ENCODE measurements at regions not wholly inside any gene's neighbourhood (a gene's known extent, or its start where the extent isn't known, plus 50 kb on each side); places are given as distances from the start of the nearest gene placed in this dataset.

DNA sequence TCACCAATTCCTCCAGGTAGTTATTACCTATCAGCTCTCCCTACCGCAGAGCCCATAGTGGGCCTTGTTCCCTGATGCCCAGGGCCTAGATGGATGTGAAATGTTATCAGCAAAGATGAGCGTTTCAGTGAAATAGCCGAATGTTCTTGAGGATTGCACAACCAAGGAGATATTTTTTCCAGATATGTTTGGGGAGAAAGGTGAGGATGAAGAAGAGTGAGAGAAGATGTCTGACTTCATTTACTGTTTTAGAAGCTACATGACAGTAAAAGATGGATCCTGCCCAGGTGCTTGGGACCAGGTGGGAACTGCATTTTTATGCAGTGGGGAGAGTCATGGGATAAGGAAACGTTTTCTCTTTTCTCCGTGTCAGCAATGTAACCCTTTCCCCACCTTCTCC lies 231.7 kb upstream of the C1orf174 start:
- Histone ChIP-seq H3K4me2 (ENCODE audit: low read depth, low read length) (no peak overlapping the region), H3K4me1 (ENCODE audit: control insufficient read depth, insufficient read depth, low read length) (no peaks in the 10 kb centered on the region), H2BK15ac (ENCODE audit: low read depth, low read length) (no peak overlapping the region), H2BK5ac (ENCODE audit: low read depth, low read length, poor library complexity, severe bottlenecking) (no peak overlapping the region), H3K79me1 (ENCODE audit: low read depth in 1 of 2, low read length in 2 of 2) (no peaks in the 10 kb centered on the region), H3K9me1 (ENCODE audit: insufficient read depth, low read length) (no peaks in the 10 kb centered on the region), H3K4ac (ENCODE audit: low read depth, low read length) (no peak overlapping the region), H3K4me3 (ENCODE audit: insufficient read depth, low read depth, low read length) (no peak overlapping the region), H3K27me3 (ENCODE audit: control insufficient read depth, insufficient read depth, low read length) (no peaks in the 10 kb centered on the region), H2AK5ac (ENCODE audit: low read depth, low read length) (no peak overlapping the region), H3K23ac (ENCODE audit: low read depth, low read length) (no peak overlapping the region), H3K27ac (ENCODE audit: insufficient read depth, low read length) (no peak overlapping the region), H4K20me1 (ENCODE audit: insufficient read depth, low read length) (no peaks in the 10 kb centered on the region), H3K18ac (ENCODE audit: low read depth, low read length) (no peak overlapping the region), H2BK20ac (ENCODE audit: low read depth, low read length) (no peak overlapping the region), H4K5ac (ENCODE audit: low read depth, low read length) (no peak overlapping the region), H3K36me3 (ENCODE audit: control insufficient read depth, insufficient read depth, low read length) (no peaks in the 10 kb centered on the region), H2BK120ac (ENCODE audit: low read depth, low read length) (no peak overlapping the region), H2AFZ (replicated peaks; ENCODE audit: low read length, poor library complexity) (no peak overlapping the region), H3K14ac (replicated peaks; ENCODE audit: low read depth, low read length) (no peak overlapping the region), H2AK9ac (replicated peaks; ENCODE audit: low read depth, low read length, poor library complexity) (no peak overlapping the region), H3K56ac (ENCODE audit: extremely low read depth, insufficient read depth, low read length) (no peak overlapping the region), H3K9ac (ENCODE audit: low read depth, low read length) (no peak overlapping the region), H4K91ac (ENCODE audit: insufficient read depth, low read depth, low read length) (no peak overlapping the region), H4K8ac (ENCODE audit: low read depth in 2 of 2, low read length in 2 of 2) (no peak overlapping the region), H3K9me3 (ENCODE audit: control insufficient read depth, insufficient read depth, low read length) (peaks cover 56% of the 10 kb centered on the region)
- POLR2A ChIA-PET (ENCODE audit: unreplicated experiment), result no interaction called here
- no CpG with 5 or more reads among the region's 5 CpGs for WGBS, 2 experiments (ENCODE audit: extremely low coverage in 2 of 2, insufficient read length in 1 of 2)
- CTCF ChIA-PET, result no interaction called here
- in situ Hi-C loops (cut with MboI; ENCODE audit: low sequenced_read_pairs) (no loop called here), intact Hi-C loops (cut with micrococcal nuclease) (no loop called here), dilution Hi-C loops (cut with HindIII; ENCODE audit: low sequenced_read_pairs, unreplicated experiment) (no loop called here)
- TF ChIP-seq SMC3 (IDR thresholded peaks at IDR 0.05; ENCODE audit: low read depth, low read length) (no peak), RFX5 (IDR thresholded peaks at IDR 0.05; ENCODE audit: low read depth, low read length) (no peak), NFE2L2 (IDR thresholded peaks at IDR 0.05; ENCODE audit: low read depth, low read length) (no peak), CHD1 (IDR thresholded peaks at IDR 0.05; ENCODE audit: low read depth, low read length) (no peak), POLR2A (IDR thresholded peaks at IDR 0.05; ENCODE audit: low read depth, low read length) (no peak), RCOR1 (IDR thresholded peaks at IDR 0.05; ENCODE audit: insufficient replicate concordance, low read length) (no peak)
- TF ChIP-seq, protein P1, sequence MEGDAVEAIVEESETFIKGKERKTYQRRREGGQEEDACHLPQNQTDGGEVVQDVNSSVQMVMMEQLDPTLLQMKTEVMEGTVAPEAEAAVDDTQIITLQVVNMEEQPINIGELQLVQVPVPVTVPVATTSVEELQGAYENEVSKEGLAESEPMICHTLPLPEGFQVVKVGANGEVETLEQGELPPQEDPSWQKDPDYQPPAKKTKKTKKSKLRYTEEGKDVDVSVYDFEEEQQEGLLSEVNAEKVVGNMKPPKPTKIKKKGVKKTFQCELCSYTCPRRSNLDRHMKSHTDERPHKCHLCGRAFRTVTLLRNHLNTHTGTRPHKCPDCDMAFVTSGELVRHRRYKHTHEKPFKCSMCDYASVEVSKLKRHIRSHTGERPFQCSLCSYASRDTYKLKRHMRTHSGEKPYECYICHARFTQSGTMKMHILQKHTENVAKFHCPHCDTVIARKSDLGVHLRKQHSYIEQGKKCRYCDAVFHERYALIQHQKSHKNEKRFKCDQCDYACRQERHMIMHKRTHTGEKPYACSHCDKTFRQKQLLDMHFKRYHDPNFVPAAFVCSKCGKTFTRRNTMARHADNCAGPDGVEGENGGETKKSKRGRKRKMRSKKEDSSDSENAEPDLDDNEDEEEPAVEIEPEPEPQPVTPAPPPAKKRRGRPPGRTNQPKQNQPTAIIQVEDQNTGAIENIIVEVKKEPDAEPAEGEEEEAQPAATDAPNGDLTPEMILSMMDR (conservative IDR thresholded peaks at IDR 0.05; ENCODE audit: low read depth, low read length), result no peak
- TF ChIP-seq, protein P2, sequence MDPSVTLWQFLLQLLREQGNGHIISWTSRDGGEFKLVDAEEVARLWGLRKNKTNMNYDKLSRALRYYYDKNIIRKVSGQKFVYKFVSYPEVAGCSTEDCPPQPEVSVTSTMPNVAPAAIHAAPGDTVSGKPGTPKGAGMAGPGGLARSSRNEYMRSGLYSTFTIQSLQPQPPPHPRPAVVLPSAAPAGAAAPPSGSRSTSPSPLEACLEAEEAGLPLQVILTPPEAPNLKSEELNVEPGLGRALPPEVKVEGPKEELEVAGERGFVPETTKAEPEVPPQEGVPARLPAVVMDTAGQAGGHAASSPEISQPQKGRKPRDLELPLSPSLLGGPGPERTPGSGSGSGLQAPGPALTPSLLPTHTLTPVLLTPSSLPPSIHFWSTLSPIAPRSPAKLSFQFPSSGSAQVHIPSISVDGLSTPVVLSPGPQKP (IDR thresholded peaks at IDR 0.05; ENCODE audit: borderline replicate concordance, low read depth, low read length), result no peak
- ATAC-seq (ENCODE audit: low read depth) (no peak), DNase-seq (no peak)
- no TSS peak for BruUV-seq (replicated peaks)
